ENCODE measurements at regions not wholly inside any gene's neighbourhood (a gene's known extent, or its start where the extent isn't known, plus 50 kb on each side); places are given as distances from the start of the nearest gene placed in this dataset.
"Not testable (repeated sequence)": the region's sequence is repeated elsewhere in the genome, so short reads cannot be mapped to it uniquely, and the experiment has no call there.

DNA sequence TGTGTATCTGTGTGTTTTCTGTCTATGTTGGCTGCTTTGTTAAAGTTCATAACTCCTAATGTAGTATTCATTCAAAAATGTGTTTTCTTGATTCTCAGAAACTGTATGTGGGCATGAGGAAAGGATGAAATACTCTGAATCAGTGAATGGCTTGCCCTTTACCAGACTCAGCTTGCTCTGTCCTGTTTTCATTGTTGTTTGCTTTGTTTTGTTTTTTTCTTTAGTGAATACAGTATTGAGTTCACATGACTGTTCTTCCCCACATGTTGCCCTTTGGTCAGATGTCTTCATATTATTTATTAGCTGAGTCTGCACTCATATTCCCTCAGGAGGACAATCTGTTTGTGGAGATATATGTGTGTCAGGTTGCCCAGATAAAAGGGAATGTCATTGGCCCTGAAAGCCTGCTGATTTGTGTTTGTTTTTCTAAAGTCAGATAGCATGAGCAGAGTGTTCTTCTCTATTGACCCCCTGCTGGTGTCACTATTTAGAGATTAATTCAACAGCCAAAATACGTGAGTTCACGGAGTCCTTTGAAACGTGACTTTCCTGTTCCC, 1184.4 kb downstream of the RPA4 start:
- no peak for DNase-seq

DNA sequence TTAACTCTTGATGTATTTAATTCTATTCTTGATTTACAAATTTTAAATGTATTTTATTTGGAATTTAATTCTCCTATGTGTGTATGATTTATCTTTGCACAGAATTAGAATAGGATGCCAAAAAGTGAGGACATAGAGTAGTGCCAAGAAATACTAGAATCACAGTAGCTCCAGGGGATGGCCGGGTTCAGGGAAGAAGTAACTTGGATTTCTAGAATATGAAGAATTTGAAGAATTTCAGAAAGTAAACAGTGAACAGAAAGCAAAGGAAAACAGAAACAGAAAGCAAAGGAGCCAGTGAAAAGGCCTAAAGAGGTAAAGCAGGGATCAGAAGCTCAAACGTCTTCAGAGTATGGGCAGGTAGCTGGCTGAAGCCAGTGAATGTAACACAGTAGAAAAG, 1187.6 kb downstream of the RPA4 start:
- DNase-seq, result no peak

DNA sequence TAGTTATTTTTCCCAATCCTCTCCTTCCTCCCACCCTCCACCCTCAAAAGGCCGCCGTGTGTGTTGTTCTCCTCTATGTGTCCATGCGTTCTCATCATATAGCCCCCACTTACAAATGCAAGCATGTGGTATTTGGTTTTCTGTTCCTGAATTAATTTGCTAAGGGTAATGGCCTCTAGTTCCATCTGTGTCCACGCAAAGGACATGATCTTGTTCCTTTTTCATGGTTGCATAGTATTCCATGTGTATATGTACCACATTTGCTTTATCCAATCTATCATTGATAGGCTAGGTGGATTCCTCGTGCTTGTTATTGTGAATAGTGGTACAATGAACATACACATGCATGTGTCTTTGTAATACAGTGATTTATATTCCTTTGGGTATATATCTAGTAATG, 1193.7 kb downstream of the RPA4 start:
- DNase-seq, result no peak

DNA sequence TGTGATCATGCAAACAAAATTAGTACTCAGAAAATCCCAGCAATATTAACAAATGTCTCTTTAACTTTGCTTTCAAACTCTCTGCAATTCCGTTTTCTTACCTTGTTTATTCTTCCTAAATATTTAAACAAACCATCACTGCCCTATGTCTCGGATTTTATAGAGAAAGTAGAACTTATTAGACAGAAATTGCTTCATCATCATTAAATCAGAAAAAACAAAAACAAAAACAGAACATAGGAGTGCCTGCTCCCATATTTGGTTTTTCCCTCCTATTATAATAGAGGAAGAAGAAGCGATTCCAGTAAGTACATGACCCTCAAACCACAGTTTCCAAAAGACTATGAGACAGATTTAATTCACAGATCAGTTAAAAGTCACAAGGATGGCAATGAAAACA, 1228.0 kb downstream of the RPA4 start:
- no peak for DNase-seq

DNA sequence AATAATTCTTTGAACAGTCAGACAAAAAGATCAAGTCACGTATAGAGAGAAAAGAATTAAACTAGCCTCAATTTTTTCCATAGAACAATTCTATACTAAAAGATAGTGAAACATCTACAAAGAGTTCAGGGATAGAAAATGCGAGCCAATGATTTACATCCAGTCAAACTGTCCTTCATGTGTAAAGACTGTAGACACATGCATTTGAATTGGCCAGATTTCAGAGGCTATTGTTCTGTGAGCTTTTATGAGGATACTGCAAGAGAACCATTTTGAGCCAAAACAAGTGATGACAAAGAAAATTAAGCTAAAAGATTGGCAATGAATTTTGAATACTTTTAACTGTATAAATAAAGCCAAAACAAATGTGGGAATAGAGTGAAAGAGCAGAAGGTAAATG, 1230.3 kb downstream of the RPA4 start:
- DNase-seq, result no peak

DNA sequence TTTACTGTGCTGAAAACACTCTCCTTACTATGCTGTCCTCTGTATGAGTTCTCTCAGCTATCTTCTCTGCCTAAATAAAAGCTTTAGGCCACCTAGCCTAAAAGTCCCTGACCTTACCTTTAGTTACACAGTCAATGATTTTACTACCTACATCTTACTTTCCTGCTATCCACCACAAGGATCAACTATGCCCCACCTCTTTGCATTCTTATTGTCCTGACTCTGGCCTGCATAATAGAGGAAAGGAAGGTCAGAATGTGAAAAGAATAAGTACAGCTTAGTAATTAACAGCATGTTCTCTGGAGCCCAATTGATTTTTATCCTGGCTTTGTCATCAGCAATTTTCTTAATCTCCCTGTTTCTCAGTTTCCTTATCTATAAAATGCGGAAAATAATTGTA, 1257.8 kb downstream of the RPA4 start:
- no peak for DNase-seq

DNA sequence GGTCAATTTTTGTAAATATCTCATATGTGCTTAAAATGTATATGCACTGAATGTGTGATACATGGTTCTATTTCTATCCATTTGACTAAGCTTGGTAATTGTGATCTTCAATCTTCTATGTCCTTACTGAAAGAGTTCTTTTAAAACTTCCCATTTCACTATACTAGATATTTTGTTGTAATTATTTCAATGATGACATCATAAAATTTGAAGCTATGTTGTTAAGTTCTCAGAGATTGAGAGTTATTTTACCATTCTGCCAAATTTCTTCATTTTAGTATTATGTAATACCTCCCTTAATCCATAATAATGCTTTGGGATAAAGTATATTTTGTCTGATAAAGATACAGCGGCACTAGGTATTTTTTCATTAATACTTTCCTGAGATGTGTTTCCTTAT, 1307.3 kb downstream of the RPA4 start:
- DNase-seq, result no peak

DNA sequence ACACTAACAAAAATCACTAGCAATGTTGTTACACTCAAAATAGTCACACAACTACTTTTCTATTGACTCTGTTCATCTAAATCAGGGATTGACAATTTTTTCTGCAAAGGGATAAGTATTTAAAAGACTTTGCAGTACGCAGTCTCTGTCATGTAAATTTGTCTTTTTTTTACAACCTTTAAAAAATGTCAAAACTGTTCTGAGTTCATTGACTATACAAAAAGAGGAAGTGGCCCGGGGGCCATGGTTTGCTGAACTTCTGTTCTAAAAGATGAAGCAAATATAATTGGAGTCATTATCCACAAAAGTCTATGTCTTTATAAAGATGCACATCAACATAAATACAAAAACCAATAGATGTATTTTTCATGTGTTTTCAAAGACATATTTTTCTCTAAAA, 1310.3 kb downstream of the RPA4 start:
- no peak for DNase-seq

DNA sequence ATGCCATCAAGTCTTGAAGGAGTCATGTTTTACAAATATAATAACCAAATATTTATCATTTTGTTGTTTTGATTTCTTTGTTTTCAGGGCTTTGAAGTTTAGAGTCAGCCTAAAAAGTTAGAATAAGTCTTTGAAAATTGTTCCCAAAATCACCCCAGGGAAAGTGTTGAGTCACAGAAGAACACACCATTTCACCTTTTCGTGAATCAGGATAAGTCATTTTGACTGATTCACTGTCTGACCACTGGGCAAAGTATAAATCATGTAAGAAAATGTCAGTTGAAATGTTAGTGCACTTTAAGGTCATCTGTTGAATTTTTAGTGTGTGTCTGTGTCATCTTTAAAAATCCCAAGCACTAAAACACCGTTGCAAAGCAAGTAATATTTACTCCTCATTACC, 1320.1 kb downstream of the RPA4 start:
- DNase-seq, result no peak

DNA sequence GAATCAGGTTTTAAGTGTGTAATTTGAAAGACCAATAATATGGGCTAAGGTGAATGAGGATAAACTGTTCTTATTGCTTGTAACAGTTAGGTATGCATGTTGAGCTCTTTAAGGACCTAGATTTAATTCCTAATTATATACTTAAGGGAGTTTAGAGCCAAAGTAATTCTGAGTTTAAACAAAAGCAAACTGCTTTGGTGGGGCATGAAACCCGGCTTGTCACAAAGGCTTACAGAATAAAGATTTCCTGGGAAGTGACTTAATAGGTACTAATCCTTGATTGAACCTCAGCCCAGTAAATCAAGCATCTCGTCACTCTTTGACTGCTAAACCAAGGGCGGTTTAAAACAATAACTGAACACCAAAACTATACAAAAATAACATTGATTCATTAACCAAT, 1324.2 kb downstream of the RPA4 start:
- DNase-seq, result no peak

DNA sequence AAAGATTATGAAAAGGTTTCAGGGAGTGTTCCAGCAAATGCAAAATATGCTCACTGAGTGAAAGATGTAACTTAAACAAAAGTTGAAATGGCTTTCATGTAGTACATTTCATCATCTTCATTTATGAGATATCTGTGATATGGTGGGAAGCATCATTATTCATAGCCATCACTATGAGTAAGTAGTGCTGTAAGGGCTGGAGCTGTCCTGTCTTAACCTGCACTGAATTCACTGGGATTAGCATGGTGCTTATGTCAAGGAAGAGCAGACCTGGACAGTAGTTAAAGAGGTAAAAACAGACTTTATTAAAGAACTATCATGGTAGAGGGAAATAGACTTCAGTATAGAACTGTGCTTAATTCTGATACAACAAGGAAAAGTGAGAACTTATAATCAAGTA, 1347.3 kb downstream of the RPA4 start:
- no peak for DNase-seq

DNA sequence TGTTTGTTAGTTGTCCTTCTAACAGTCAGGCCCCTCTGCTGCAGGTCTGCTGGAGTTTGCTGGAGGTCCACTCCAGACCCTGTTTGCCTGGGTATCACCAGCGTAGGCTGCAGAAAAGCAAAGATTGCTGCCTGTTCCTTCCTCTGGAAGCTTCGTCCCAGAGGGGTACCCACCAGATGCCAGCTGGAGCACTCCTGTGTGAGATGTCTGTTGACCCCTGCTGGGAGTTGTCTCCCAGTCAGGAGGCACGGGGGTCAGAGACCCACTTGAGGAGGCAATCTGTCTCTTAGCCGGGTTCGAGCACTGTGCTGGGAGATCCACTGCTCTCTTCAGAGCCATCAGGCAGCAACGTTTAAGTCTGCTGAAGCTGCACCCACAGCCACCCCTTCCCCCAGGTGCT, 1356.4 kb downstream of the RPA4 start:
- DNase-seq, result not testable (repeated sequence)

DNA sequence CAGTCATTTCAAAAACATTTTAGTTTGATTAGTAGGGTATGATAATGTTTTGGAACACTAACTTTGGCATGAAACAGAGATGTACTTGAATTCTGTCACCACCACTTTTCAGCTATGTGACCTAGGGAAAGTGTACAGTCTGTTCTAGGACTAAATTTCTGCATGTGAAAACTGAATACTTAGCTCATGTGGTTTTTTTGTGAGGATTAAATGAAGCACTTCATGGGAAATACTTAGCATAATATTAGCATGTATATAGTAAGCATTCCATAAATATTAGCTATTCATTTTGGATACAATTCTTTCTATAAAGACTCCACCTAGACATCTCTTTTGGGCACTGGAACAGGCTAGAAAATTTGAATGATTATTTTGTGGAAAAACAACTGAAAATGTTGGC, 1379.4 kb downstream of the RPA4 start:
- DNase-seq, result no peak

DNA sequence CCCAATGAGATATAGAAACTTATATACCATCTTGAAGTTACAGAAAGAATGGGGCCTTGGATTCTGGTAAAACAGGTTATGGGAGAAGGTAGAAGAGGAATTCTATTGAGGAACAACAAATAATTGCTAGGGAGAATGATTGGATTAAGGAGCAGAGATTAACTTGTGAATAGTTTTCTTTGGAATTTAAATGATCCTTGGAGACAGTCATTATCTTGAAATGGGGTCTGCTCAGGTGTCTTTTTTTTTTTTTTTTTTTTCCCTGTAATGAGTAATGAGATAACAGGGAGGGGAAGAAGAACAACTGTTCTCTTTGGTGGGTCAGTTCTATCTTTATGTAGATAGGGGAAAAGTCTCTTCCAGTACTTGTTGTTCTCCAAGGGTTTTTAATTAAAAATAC, 1406.0 kb downstream of the RPA4 start:
- DNase-seq, result no peak

DNA sequence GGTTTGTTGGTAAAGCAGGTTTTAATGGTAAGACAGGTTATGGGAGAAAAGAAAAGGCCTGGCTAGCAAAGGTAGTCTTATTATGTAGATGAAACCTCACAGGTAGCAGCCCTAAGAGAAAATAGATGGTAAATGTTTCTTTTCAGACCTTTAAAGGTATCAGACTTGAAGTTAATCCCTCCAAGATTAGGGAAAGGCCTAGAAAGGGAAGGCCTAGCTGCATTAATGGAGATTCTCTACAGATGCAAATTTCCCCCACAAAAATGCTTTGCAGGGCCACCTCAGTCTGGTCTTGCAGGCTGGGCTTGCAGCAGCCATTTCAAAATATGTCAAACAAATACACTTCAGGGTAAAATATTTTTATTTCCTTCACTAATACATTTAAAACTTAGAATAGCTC, 1410.6 kb downstream of the RPA4 start:
- DNase-seq, result no peak

DNA sequence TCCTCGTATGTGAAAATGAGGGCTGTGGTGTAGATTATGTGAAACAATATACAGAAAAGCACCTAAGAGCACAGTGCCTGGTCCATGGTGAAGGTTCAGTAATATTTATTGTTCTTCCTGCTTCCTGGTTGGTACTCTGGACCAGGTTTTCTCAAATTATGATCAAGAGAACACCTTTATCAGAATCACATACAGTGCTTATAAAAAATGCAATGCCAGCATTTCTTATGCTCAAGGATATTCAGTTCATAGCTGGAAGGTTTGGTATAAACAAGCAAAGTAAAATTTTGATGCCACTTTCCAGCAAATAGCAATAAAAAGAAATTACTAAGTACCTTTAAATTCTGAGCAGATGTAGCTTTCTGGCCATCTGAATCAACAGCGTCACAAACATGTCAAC, 1412.4 kb downstream of the RPA4 start:
- DNase-seq, result no peak

DNA sequence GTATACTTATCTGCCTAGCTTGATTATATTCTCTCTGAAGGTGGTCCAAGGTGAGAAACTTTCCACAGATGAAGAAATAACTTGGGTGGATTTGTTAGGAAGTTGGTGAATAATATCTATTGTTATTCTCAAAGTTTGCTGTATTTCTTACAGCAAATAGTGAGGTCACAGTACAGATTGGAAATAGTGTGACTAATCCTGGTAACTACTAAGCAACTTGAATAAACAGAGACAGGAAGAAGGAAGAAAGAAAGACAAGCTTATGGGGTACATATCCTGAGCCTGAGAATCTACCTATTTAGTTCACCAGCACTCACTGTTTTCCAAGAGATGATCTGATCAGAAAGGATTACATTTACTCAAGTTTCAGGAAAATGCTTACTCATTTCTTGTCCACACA, 1416.1 kb downstream of the RPA4 start:
- DNase-seq, result no peak

DNA sequence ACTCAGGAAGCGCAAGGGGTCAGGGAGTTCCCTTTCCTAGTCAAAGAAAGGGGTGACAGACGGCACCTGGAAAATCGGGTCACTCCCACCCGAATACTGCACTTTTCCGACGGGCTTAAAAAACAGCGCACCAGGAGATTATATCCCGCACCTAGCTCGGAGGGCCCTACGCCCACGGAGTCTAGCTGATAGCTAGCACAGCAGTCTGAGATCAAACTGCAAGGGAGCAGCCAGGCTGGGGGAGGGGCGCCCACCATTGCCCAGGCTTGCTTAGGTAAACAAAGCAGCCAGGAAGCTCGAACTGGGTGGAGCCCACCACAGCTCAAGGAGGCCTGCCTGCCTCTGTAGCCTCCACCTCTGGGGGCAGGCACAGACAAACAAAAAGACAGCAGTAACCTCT, 1416.8 kb downstream of the RPA4 start:
- not testable (repeated sequence) for DNase-seq

DNA sequence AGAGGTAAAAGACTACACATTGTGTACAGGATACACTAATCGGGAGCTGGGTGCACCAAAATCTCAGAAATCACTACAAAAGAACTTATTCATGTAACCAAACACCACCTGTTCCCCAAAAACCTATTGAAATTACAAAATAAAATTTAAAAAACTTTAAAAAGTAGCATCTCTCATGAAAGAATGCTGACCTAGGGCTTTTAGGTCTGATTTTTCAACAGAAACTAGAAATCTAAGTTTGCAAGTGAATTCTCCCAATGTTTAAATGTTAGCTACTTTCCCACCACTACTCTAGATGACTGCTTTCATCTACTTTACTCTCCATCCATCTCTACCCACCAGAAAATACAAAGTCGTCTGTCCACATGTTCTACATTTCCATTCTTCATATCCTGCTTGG, 1447.7 kb downstream of the RPA4 start:
- DNase-seq, result no peak

DNA sequence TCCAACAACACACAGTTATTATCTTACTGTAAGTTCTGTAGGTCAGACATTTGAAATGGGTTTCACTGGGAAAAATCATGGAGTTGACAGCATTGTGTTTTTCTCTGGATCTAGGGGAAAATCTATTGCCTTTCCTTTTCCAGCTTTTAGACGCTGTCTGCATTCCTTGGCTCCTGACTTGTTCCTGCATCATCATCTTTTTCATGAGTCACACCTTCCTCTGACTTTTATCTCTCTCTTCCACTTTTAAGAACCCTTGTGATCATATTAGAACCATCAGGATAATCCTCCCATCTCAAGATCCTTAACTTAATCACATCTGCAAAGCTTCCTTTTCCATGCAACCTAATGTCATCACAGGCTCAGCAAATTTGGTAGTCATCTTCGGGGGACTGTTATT, 1454.8 kb downstream of the RPA4 start:
- no peak for DNase-seq

DNA sequence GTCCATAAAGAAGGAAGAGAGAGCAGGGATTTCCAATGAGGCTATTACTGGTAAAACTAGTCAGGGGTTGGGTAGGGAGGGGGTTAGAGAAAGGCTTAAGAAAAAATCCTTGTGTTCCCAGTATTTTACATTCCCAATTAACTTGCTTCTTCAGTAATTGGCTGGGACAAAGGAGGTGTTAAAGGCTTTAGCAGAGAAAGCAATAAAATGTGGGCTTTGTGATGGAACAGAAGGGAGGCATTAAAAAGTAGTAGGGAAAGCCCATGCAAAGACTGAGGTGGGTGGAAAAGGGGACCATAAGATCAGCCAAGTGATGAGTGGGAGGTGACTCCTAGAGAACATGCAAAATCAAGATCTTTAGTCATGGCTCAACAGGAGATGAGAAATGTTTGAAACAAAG, 1467.2 kb downstream of the RPA4 start:
- DNase-seq, result no peak

DNA sequence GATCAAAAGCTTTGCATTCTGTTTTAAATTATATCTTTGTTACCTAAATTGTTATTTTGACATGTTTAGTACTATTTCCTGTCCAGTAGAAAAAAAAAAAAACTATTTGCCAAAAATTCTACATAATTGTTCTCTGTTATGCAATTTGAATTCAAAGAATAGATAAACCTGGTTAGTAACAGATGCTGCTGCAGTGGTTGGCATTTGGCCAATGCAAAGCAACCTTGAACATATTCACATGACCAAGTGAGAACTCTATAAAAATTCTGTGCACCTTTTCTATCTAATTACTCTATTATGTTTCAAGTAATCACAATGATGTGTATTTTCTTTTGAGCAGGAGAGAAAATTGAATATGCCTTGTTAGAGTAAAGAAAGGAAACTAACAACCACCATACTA, 1473.4 kb downstream of the RPA4 start:
- DNase-seq, result no peak

DNA sequence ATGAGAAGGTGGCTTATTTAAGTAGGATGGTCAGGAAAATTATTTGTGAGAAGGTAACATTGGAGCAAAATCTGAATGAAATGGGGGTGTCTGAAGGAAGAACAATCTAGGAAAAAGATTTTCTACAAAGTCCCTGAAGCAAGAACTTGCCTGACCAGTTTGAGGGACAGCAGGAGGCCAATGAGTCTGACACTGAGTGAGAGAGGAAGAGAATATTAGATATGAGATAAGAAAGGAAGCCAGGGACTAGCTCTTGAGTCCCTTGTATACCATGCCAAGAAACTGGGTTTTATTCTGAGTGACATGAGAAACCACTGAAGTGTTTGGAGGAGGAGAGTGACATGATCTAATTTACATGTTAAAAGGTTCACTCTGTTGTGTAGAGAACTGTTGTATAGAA, 1478.9 kb downstream of the RPA4 start:
- no peak for DNase-seq

DNA sequence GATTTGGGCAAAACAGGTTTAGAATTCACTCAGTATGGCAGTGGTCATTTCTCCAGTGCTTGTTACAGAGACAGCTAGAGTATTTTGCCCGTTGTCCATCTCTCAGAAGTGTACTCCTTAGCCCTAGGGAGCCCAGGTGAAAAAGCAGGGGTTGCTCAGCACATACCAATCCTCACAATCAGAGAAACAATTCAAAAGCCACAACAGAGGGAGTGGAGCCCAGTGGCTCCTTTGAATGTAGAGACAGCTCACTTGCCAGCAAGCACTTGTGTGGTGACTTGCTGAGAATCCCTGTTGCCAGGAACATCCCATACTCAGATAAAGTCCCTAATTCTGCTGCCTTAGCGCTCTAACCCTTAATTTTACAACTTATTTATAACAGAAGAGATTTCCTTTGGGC, 1488.3 kb downstream of the RPA4 start:
- no peak for DNase-seq

DNA sequence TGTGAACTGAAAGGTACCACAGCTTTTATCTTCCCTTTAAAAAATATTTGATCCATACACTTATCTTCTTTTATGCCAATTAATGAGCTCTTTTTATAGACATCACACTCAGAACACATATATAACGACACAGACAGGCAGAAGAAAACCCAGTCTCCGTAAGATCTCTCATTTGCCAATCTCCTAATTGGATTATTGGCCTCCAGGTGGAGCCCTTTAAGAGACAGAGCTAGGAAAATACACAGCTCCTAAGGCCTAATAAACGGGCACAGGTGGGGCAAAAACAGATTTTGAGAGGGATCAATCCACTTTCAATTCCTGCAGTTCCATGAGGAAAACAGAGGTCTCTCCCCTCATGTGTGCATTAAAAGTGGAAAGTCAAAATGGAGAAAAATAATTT, 1495.4 kb downstream of the RPA4 start:
- no peak for DNase-seq

DNA sequence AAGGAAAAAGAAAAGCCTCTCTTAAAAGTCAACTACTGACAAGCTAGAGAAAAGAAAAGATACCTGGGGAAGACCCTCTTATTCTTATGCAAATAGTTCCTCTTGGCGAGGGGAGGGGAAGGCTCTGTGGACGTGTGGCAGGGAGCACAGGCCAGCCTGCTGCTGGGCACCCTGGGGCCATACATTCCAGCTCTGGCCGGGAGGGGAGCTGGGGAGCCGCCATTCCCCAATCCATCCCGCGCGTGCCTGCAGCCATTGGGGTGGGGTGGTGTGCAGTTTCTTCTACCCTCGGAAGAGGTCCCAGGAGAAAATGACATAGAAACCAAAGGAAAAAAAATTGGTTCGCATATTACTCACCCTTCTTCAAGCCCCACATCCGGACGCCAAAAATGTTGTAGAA, 1496.4 kb downstream of the RPA4 start:
- no peak for DNase-seq

Measured in hematopoietic multipotent progenitor cell treated with erythropoietin and hydrocortisone succinate and interleukin-3 and kit ligand, for 8 days (in vitro differentiated cells).